GM19238 (cell line): ENCODE measurements at regions not wholly inside any gene's neighbourhood (a gene's known extent, or its start where the extent isn't known, plus 50 kb on each side); places are given as distances from the start of the nearest gene placed in this dataset.

Source experiments
- DNase-seq: peaks from one replicate; pipeline ENCODE4 v3.0.0; 2011; ENCODE audit warnings: low spot score; ENCODE audit not compliant: insufficient read length

DNA sequence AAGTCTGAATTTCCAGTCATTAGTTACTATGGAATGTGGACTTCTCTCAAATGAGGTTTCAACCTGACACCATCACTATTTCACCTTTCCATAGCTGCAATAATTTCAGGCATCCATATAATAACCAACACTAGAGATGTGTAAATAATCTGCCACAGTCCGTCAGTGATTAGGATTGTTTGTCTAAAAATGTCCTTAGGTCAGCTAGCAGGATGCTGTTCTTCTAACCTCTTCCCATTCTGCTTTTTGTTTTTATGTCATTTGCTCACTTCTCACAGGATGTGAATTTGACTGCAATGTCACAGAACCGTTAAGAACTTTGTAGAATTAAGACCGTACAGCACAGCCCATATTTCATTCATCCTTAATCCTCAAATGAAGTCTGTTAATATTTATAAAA is 166.4 kb upstream of the RASA1 start:
- DNase-seq, result no peak

GRCh38 chr5:87102841-87103240 is 164.8 kb upstream of the RASA1 start:
- DNase-seq, result no peak

- DNase-seq, result no peak
These were observed 163.9 kb upstream of the RASA1 start for GRCh38 chr5:87103616-87104287.

GRCh38 chr5:87105577-87105976 is 162.1 kb upstream of the RASA1 start:
- DNase-seq, result no peak

- DNase-seq, result no peak
These were observed 157.9 kb upstream of the RASA1 start for GRCh38 chr5:87109746-87110145.

GRCh38 chr5:87110721-87111120 is 157.0 kb upstream of the RASA1 start:
- DNase-seq, result no peak

- DNase-seq, result no peak
These were observed 153.8 kb upstream of the RASA1 start for GRCh38 chr5:87113861-87114260.

DNA sequence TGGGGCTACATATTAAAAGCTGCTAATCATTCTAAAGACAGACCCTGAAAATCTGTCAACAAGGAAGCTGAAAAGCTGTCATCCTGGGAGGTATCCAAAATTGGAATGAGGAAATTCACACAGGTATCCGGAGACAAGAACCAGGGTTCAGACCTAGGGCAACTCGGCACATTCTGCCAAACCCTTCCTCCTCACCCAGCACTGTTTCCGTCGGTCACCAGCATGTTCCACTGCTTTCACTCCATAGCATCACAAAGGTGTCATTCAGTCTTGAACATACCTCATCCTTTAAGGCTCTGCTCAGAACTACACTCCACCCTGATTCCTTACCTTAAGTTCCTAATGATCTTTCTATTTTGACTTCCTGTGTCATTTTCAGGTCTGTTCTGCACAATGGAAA is 153.1 kb upstream of the RASA1 start:
- no peak for DNase-seq

DNA sequence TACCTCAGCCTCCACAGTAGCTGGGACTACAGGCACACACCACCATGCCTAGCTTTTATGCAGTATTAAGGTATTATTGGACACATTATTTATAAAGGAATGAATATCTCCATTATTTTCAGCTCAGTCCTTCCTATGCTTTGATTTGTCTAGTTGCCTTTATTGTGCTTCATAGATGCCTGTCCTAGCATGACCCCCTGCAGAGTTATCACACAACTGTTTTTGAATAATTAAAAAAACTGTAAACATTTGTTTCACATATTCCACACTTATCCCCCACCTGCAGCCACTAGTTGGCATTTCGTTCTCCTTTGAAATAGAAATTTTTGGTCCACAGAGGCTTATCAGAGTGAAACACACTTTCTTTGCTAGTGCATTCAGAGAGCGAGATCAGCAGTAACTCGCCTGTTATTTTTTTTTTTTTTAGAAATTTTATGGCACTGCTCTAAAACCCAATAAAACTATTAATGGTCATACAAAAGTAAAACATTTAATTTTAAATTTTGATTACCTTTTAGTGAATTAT is 151.8 kb upstream of the RASA1 start:
- DNase-seq, result no peak

DNA sequence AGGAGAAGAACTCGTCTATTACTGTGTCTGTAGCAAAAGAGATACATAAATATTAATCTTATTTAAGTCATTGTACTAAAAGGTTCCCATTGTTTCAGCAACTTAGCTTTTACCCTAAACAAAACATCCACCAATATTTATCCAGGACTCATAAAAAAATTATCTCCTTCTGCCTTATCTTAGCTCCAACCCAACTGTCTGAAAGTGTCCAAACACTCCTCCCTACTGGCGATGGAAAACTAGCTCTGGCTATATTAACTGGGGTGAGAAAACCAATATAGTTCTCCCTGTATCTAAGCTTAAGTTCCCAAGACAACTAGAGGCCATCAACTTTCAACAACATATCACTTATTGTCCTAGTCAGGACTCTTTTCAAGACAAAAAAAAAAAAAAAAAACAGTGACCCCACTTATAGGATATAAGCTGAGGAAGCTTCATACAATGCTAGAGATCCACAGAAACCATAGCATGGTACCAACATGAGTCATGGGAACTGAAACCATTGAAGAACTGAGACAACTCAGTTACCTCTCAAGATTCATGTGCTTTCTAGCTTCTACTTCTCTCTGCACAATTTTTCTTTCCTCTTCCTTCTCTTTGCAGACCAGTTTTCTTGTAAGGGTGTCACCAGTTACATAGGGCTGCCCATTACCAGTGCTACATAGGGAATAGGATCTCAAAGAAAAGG is 150.7 kb upstream of the RASA1 start:
- DNase-seq, result peak; percentile 16

- DNase-seq, result no peak
These were observed 148.1 kb upstream of the RASA1 start for GRCh38 chr5:87119588-87119987.

DNA sequence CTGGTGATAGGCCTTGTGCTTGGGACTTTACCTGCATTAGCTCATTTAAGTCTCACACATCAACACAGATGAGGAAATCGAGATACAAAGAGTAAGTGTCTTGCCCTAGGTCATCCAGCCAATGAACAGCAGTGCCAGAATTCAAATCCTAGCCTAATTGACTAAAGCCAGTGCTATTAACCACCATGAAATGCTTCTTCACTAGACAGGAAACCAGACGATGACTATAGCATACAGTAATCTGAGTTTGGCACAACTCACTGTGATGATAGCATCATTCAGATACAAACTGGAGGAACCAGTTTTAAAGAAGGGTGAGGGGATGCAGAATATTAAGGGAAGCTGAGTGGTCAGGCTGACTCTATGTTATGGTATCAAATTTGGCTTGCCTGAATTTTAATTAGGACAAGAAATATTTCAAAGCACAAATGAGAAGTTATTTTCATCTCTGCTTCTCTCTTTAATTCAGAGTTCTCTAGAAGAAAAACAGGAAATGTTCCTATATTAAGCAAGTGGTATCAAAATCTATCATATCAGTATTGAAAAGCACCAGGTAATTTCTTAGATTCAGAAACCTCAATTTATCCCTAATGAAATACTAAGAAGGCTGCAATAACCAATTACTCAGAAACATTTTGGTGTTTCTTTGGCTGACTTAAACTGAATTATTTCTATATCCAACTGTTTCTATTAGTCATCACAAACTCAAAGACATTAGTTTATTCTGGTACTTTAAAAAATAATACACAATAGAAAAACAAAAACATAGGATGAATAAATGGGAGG is 147.0 kb upstream of the RASA1 start:
- DNase-seq, result no peak

- DNase-seq, result no peak
These were observed 146.2 kb upstream of the RASA1 start for GRCh38 chr5:87121304-87122150.

GRCh38 chr5:87122151-87122977 is 145.3 kb upstream of the RASA1 start:
- DNase-seq, result no peak

- DNase-seq, result no peak
These were observed 141.9 kb upstream of the RASA1 start for GRCh38 chr5:87125766-87126165.

DNA sequence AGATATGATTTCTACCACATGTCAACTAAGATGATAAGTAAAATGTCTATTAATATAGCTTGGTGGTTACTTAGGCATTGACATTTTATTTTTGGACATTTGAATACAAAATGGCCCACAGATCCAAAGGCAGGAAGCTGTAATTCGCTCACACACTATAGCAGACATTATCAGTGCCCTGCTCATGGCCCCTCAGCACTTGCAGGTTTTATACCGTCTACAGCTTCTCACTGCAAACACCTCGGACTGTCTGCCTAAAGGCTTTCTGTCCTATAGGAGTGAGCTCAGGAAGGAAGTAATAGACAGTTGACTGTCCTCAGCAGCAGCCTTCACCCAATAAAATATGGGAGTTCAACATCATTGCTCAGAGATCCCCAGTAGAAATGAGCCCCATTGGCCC is 140.8 kb upstream of the RASA1 start:
- DNase-seq, result no peak

DNA sequence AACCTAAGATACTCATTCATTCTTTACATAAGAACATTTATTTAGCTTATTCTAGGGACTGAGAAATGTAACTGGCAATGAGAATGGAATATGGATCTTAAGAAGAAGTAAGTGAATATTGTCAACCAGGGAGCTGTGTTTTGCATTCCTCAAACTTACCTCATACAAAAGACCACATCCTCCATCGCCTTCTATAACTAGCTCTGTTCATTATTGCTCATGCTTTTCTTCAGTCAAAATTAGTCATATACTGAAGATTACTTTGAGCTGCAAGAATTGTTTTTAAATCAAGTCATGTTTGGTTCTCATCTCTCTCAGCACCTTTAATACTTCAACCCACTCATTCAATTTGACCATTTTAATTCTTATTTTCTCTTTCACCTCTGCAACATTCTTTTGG is 140.3 kb upstream of the RASA1 start:
- no peak for DNase-seq

DNA sequence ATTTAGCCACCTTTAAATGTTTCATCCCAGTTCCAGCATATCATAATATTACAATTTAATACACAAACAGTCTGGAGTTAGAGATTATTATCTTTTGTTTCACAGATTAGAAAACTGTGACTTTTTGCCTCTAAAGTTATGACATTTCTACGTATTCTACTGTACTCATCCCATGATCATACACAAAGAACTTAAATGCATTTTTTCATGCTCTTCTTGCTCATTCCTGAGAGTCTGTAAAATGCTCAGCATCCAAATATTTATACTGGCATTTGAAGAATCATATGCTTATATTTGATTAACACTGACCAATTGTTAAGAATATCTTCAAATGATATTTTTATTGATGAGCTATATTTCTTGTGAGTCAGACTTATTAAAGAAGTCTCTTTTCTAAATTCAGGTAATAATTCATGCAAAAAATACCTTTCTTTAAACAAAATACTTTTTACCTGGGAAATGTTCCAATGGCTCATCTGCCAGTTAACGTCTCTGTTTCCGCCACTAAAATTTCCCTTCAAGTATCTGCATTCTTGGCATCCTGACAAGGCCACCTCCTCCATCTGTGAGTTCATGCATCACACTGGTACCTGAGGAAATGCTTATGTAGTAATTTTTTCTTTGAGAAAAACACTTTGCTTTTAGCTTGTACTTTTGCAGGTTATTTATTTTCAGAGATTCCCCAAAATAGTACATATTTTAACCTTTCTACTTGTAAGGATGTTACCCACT is 139.6 kb upstream of the RASA1 start:
- DNase-seq, result no peak

DNA sequence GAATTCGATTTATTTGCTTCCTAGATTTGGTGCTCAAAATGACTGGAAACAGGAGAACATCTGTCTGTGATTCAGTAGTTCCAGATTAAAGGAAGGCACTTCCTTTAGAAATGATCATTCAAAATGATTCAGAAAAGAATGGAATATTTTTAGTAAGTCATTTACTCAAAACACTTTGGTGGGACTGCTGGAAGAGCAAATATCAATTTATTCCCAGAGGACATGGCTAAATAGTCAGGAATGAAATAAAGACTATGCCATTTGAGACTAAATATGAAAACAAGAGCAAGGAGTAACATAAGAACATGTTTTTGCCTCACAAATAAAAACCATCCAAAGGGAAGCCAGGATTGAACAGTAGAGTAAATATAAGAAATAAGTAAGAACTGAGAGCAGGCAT is 138.6 kb upstream of the RASA1 start:
- DNase-seq, result no peak

GRCh38 chr5:87132696-87133095 is 135.0 kb upstream of the RASA1 start:
- no peak for DNase-seq
